ENCODE measurements at regions not wholly inside any gene's neighbourhood (a gene's known extent, or its start where the extent isn't known, plus 50 kb on each side); places are given as distances from the start of the nearest gene placed in this dataset.
"Not testable (repeated sequence)": the region's sequence is repeated elsewhere in the genome, so short reads cannot be mapped to it uniquely, and the experiment has no call there.

DNA sequence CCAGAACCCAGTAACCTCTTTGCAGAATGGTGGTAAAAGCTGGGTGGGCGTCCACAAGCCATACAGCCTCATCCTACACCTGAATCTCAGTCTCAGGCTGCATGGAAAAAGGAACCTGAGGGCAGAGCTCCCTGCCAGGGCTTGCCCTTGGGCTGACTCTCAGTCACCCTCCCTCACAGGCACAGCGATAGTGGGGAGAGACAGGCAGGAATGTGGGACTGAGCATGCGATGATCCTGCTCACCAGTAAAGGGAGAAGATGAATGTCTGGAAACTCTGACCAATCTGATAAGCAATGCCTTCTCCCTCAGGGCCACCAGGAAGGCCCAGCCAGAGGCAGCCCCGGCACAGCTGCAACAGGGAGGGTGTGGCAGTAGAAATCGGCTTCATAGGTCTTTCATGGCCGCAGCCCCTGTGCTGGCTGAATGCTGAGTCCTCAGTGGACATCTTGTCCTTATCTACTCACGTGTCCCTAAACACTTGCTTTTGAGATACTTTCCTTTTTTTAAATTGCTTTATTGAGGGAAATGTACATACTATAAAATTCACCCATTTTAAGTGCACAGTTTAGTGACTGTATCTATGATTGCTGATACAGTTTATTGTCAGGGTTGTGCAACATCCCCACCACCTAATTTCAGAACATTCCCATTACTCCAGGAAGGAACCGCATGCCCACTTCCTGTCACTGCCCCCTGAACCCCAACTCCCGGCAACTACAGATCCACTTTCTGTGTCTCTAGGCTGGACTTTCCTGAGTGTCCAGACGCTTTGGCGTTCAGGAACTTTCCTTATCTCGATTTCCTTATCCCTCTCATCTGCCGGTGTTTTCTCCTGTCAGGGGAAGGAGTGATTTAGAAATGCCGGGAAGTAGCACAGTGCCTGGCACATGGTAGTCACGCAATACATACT, 258.1 kb downstream of the PCNX1 start:
- no peaks in the 10 kb centered on the region for H3K9me3 ChIP-seq
- H3K4me1 ChIP-seq: peaks cover 0 to 23% (median 0%) of the 10 kb centered on the region in 4 donors
- no peaks in the 10 kb centered on the region for H3K27me3 ChIP-seq
- H3K27ac ChIP-seq: no peak overlapping the region
- DNase-seq (peak in 1 of 2 donors; percentile 34), ATAC-seq (ENCODE audit: low FRiP score in 2 of 2) (peak in 1 of 2 donors; percentile 79)
- no peak for TF ChIP-seq EP300 (IDR thresholded peaks at IDR 0.05)
- H3K36me3 ChIP-seq: no peaks in the 10 kb centered on the region
- no peak overlapping the region for H3K4me3 ChIP-seq
- WGBS, 2 donors: 49% methylated on average over 15 of the region's 15 CpGs

DNA sequence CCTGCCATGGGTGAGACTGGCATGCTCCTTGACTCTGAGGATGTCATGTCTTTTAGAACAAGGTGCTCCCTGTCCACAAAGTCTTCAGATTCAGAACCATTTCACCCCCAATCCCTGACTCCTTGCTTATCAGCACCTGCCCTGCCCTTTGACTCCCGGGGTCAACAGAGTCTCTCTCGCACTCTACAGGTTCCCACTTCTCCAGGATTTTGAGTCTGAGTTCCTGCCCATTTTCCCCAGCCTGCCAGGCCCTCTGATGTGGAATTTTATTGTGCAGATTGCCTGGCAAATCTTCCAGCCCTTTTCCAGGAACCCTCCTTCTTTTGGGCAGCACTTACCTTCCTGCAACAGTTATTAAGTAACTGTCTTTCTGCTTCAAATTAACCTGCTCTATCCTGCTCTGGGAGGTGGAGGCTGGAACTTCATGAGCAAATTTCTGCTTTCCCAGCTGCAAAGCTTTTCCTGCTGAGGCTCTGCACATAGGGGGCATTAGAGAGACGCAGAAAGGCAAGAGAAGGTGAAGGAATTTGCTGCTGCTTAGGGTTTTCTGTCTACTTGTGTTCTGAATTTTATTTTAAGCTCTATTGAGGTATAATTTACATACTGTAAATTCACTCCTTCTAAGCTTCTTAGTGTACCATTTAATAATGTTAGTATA, 259.1 kb downstream of the PCNX1 start:
- ATAC-seq (ENCODE audit: low FRiP score in 2 of 2) (peak in 1 of 2 donors; percentile 34), DNase-seq (peak in 1 of 2 donors; percentile 29)
- H3K9me3 ChIP-seq: no peaks in the 10 kb centered on the region
- no peaks in the 10 kb centered on the region for H3K27me3 ChIP-seq
- no peak overlapping the region for H3K4me3 ChIP-seq
- H3K27ac ChIP-seq: no peak overlapping the region
- no peak for TF ChIP-seq EP300 (IDR thresholded peaks at IDR 0.05)
- TF ChIP-seq, protein P1, sequence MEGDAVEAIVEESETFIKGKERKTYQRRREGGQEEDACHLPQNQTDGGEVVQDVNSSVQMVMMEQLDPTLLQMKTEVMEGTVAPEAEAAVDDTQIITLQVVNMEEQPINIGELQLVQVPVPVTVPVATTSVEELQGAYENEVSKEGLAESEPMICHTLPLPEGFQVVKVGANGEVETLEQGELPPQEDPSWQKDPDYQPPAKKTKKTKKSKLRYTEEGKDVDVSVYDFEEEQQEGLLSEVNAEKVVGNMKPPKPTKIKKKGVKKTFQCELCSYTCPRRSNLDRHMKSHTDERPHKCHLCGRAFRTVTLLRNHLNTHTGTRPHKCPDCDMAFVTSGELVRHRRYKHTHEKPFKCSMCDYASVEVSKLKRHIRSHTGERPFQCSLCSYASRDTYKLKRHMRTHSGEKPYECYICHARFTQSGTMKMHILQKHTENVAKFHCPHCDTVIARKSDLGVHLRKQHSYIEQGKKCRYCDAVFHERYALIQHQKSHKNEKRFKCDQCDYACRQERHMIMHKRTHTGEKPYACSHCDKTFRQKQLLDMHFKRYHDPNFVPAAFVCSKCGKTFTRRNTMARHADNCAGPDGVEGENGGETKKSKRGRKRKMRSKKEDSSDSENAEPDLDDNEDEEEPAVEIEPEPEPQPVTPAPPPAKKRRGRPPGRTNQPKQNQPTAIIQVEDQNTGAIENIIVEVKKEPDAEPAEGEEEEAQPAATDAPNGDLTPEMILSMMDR (IDR thresholded peaks at IDR 0.05): peak in 3 of 6 experiments; percentile 22 to 48 (median 43)
- WGBS, 2 donors: 57 to 65% methylated on average over 3 of the region's 3 CpGs
- H3K36me3 ChIP-seq: no peaks in the 10 kb centered on the region
- peaks cover 0 to 23% (median 0%) of the 10 kb centered on the region in 4 donors for H3K4me1 ChIP-seq

DNA sequence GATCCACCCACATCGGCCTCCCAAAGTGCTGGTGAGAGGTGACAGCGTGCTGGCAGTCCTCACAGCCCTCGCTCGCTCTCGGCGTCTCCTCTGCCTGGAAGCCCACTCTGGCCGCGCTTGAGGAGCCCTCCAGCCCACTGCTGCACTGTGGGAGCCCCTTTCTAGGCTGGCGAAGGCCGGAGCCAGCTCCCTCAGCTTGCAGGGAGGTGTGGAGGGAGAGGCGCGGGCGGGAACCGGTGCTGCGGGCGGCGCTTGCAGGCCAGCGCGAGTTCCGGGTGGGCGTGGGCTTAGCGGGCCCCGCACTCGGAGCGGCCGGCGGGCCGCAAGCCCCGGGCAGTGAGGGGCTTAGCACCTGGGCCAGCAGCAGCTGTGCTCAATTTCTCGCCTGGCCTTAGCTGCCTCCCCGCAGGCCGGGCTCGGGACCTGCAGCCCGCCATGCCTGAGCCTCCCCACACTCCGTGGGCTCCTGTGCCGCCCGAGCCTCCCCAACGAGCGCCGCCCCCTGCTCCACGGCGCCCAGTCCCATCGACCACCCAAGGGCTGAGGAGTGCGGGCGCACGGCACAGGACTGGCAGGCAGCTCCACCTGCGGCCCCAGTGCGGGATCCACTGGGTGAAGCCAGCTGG, 260.2 kb downstream of the PCNX1 start:
- not testable (repeated sequence) for H3K4me3 ChIP-seq; H3K9me3 ChIP-seq; ATAC-seq (ENCODE audit: low FRiP score in 2 of 2); H3K27ac ChIP-seq; H3K36me3 ChIP-seq; H3K27me3 ChIP-seq
- peaks cover 0 to 23% (median 0%) of the 10 kb centered on the region in 4 donors for H3K4me1 ChIP-seq
- 94 to 96% methylated on average over 15 to 21 of the region's 48 CpGs for WGBS, 2 donors
- peak in 1 of 2 donors; percentile 69 for DNase-seq

DNA sequence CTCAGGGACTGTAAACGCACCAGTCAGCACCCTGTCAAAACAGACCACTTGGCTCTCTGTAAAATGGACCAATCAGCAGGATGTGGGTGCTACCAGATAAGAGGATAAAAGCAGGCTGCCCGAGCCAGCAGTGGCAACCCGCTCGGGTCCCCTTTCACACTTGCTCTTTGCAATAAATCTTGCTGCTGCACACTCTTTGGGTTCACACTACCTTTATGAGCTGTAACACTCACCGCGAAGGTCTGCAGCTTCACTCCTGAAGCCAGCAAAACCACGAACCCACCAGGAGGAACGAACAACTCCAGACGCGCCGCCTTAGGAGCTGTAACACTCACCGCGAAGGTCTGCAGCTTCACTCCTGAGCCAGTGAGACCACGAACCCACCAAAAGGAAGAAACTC, 260.9 kb downstream of the PCNX1 start:
- not testable (repeated sequence) for H3K36me3 ChIP-seq; H3K4me3 ChIP-seq; DNase-seq; H3K27me3 ChIP-seq; ATAC-seq (ENCODE audit: low FRiP score in 2 of 2); H3K27ac ChIP-seq; H3K9me3 ChIP-seq
- WGBS, 2 donors: 59 to 66% methylated on average over 14 of the region's 14 CpGs
- H3K4me1 ChIP-seq: peaks cover 0 to 23% (median 0%) of the 10 kb centered on the region in 4 donors

DNA sequence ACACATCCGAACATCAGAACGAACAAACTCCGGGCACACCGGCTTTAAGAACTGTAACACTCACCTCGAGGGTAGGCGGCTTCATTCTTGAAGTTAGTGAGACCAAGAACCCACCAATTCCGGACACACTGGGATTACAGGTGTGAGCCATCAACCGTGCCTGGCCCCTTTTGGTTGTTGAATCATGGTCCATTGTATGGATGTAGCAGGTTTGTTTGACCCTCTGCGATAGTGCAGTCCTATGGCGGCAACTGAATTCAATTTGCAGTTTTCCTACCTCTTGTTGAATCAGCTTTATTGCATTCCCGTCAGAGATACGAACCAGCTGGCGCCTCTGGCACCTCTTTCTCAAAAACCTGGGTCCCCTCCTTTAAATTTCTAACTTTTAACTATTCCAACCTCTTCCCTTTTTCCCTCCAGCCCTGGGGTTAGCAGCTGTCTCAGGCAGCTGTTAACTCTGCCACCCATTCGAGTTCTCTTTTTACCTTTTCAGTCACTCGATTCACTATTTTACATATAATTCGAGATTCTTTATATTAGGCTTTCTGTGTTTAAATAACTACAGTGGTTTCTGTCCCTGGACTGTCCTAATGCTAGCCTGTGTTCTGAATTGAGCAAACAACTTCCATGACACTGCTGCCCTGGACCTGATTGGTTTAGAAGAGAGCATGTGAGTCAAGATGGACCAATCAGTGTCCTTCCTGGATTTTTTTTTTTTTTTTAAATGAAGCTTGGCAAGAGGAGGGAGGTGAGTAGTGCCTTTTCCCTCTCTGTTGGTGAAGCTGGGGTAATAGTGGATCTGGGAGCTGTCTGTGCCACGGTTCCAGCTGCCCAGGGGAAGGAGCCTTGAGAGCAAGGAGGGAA, 261.5 kb downstream of the PCNX1 start:
- 83 to 87% methylated on average over 14 to 17 of the region's 17 CpGs for WGBS, 2 donors
- peak overlapping the region in 1 of 4 donors; percentile 6 for H3K4me3 ChIP-seq

More for the DNA sequence above, 261.5 kb downstream of the PCNX1 start:
- Histone ChIP-seq H3K9me3 (no peaks in the 10 kb centered on the region), H3K27me3 (no peaks in the 10 kb centered on the region), H3K4me1 (peaks cover 0 to 23% (median 0%) of the 10 kb centered on the region in 4 donors), H3K27ac (no peak overlapping the region), H3K36me3 (no peaks in the 10 kb centered on the region)
- ATAC-seq (ENCODE audit: low FRiP score in 2 of 2): no peak
- no peak for TF ChIP-seq EP300 (IDR thresholded peaks at IDR 0.05)
- TF ChIP-seq POLR2A (IDR thresholded peaks at IDR 0.05): no peak
- no peak for TF ChIP-seq POLR2AphosphoS5 (IDR thresholded peaks at IDR 0.05)
- TF ChIP-seq, protein P1 (IDR thresholded peaks at IDR 0.05): no peak
- no peak for DNase-seq
